ENCODE measurements at regions not wholly inside any gene's neighbourhood (a gene's known extent, or its start where the extent isn't known, plus 50 kb on each side); places are given as distances from the start of the nearest gene placed in this dataset.
A peak's percentile ranks its signal among the peaks of the same experiment; 100 is the strongest.

- Histone ChIP-seq H3K9me3 (ENCODE audit: severe bottlenecking) (no peaks in the 10 kb centered on the region), H3K4me3 (ENCODE audit: low read depth, low read length) (no peak overlapping the region), H3K27me3 (ENCODE audit: insufficient read depth, low read depth, severe bottlenecking) (no peaks in the 10 kb centered on the region), H3K27ac (no peak overlapping the region), H3K36me3 (no peaks in the 10 kb centered on the region)
- no peak for TF ChIP-seq CTCF (IDR thresholded peaks at IDR 0.05; ENCODE audit: low read depth, low read length)
- no peak for DNase-seq
Measured at GRCh38 chr3:187995043-187995400, 158.9 kb upstream of the LPP start.

GRCh38 chr3:187995667-187996066 lies 158.3 kb upstream of the LPP start:
- Histone ChIP-seq H3K27ac (no peak overlapping the region), H3K27me3 (ENCODE audit: insufficient read depth, low read depth, severe bottlenecking) (no peaks in the 10 kb centered on the region), H3K9me3 (ENCODE audit: severe bottlenecking) (no peaks in the 10 kb centered on the region), H3K4me3 (ENCODE audit: low read depth, low read length) (no peak overlapping the region), H3K36me3 (no peaks in the 10 kb centered on the region)
- no peak for TF ChIP-seq CTCF (IDR thresholded peaks at IDR 0.05; ENCODE audit: low read depth, low read length)
- no peak for DNase-seq

- Histone ChIP-seq H3K36me3 (no peaks in the 10 kb centered on the region), H3K27me3 (ENCODE audit: insufficient read depth, low read depth, severe bottlenecking) (no peaks in the 10 kb centered on the region), H3K27ac (peak overlapping the region; percentile 53), H3K9me3 (ENCODE audit: severe bottlenecking) (no peaks in the 10 kb centered on the region), H3K4me3 (ENCODE audit: low read depth, low read length) (no peak overlapping the region)
- TF ChIP-seq CTCF (IDR thresholded peaks at IDR 0.05; ENCODE audit: low read depth, low read length): no peak
- DNase-seq: peak; percentile 52
Measured at GRCh38 chr3:187996609-187997008, 157.3 kb upstream of the LPP start.

DNA sequence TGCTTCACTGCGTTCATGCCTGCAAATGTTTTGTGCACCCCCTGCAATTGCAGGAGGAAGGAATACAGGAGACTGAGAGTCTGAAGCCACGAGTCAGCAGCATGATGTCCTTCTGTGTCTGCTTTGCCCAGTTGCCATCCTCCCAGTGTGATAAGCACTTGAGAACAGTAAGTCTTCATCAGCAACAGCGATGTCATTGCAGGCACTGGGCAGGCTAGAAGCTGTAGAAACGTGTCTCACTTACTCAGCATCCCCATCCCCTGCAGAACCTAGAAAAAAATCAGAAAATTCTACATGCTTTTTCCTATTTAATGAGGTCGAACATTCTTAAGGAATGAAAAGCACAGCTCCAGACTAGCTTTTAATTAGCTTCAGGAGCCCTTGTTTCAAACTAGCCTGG lies 156.5 kb upstream of the LPP start:
- TF ChIP-seq CTCF (IDR thresholded peaks at IDR 0.05; ENCODE audit: low read depth, low read length): no peak
- no peak overlapping the region for H3K4me3 ChIP-seq (ENCODE audit: low read depth, low read length)
- H3K36me3 ChIP-seq: no peaks in the 10 kb centered on the region
- H3K27ac ChIP-seq: no peak overlapping the region
- no peaks in the 10 kb centered on the region for H3K27me3 ChIP-seq (ENCODE audit: insufficient read depth, low read depth, severe bottlenecking)
- no peaks in the 10 kb centered on the region for H3K9me3 ChIP-seq (ENCODE audit: severe bottlenecking)
- DNase-seq: no peak

GRCh38 chr3:187997946-187998561 lies 155.9 kb upstream of the LPP start:
- Histone ChIP-seq H3K27ac (no peak overlapping the region), H3K27me3 (ENCODE audit: insufficient read depth, low read depth, severe bottlenecking) (no peaks in the 10 kb centered on the region), H3K36me3 (no peaks in the 10 kb centered on the region), H3K9me3 (ENCODE audit: severe bottlenecking) (no peaks in the 10 kb centered on the region), H3K4me3 (ENCODE audit: low read depth, low read length) (no peak overlapping the region)
- no peak for TF ChIP-seq CTCF (IDR thresholded peaks at IDR 0.05; ENCODE audit: low read depth, low read length)
- no peak for DNase-seq

GRCh38 chr3:187998611-187999010 lies 155.3 kb upstream of the LPP start:
- Histone ChIP-seq H3K36me3 (no peaks in the 10 kb centered on the region), H3K9me3 (ENCODE audit: severe bottlenecking) (no peaks in the 10 kb centered on the region), H3K27ac (no peak overlapping the region), H3K4me3 (ENCODE audit: low read depth, low read length) (no peak overlapping the region), H3K27me3 (ENCODE audit: insufficient read depth, low read depth, severe bottlenecking) (no peaks in the 10 kb centered on the region)
- DNase-seq: no peak
- no peak for TF ChIP-seq CTCF (IDR thresholded peaks at IDR 0.05; ENCODE audit: low read depth, low read length)

Measured in WERI-Rb-1 (cell line).